SK-N-SH (cell line): ENCODE measurements at regions not wholly inside any gene's neighbourhood (a gene's known extent, or its start where the extent isn't known, plus 50 kb on each side); places are given as distances from the start of the nearest gene placed in this dataset.

Experiments used
- CTCF ChIA-PET: fragments of 300-600, 350-600 bp; formaldehyde crosslinking; extraction: SDS; loops from one replicate; lab custom pipeline; 2021; lab: Yijun Ruan, JAX
- POLR2A ChIA-PET: fragments of 350-600 bp; sonication (Branson Sonifier 250); formaldehyde crosslinking; extraction: SDS; loops from one replicate; lab custom pipeline; 2020; ENCODE audit warnings: antibody characterized with exemption, inconsistent platforms; lab: Yijun Ruan, JAX
- DNase-seq: peaks from one replicate; pipeline ENCODE4 v3.0.0; 2012
- H2AFZ ChIP-seq: fragments of 200-600 bp; sonication (generic); 2 replicates; pipeline ENCODE4 v1.8.1; 2016; ENCODE audit warnings: antibody characterized with exemption, mild to moderate bottlenecking, low read depth
- H3F3A ChIP-seq: fragments of 200-600 bp; sonication (generic); replicated peaks from 2 replicates; pipeline ENCODE3; 2016; ENCODE audit warnings: antibody characterized with exemption, mild to moderate bottlenecking; ENCODE audit not compliant: insufficient read depth
- H3K27ac ChIP-seq, 2 experiments: fragments of 200-500 bp in 1 of 2; fragments of 200-600 bp in 1 of 2; sonication (Bioruptor generic) in 1 of 2; sonication (generic), shearing (Covaris generic) in 1 of 2; 2 replicates each; pipeline versions ENCODE4 v1.5.1 to v1.6.1; 2014 to 2016; ENCODE audit warnings: low read depth in 2 of 2, inconsistent platforms in 1 of 2, low read length in 1 of 2, mild to moderate bottlenecking in 1 of 2, mixed read lengths in 1 of 2
- H3K27me3 ChIP-seq: fragments of 200-600 bp; sonication (generic), shearing (Covaris generic); 2 replicates; pipeline ENCODE4 v1.6.1; 2016; ENCODE audit warnings: mixed run types; ENCODE audit not compliant: insufficient read depth
- H3K36me3 ChIP-seq, 2 experiments: fragments of 200-500 bp in 1 of 2; fragments of 200-600 bp in 1 of 2; sonication (Bioruptor generic) in 1 of 2; sonication (generic) in 1 of 2; replicated peaks in 1 of 2; 2 replicates each; pipeline versions ENCODE3 to v1.5.1; 2014 to 2016; ENCODE audit warnings: low read length in 1 of 2, mild to moderate bottlenecking in 1 of 2; ENCODE audit not compliant: insufficient read depth in 2 of 2, control insufficient read depth in 1 of 2
- H3K4me1 ChIP-seq, 2 experiments: fragments of 200-500 bp in 1 of 2; fragments of 200-600 bp in 1 of 2; sonication (Bioruptor generic) in 1 of 2; sonication (generic), shearing (Covaris generic) in 1 of 2; 2 replicates each; pipeline versions ENCODE4 v1.5.1 to v1.6.1; 2014 to 2016; ENCODE audit warnings: low read depth in 1 of 2, low read length in 1 of 2, mixed run types in 1 of 2; ENCODE audit not compliant: insufficient read depth in 2 of 2, control insufficient read depth in 1 of 2
- H3K4me2 ChIP-seq: fragments of 200-600 bp; sonication (generic), shearing (Covaris generic); 2 replicates; pipeline ENCODE4 v1.6.1; 2017; ENCODE audit warnings: mixed run types
- H3K4me3 ChIP-seq, 2 experiments: fragments of 200-500 bp in 1 of 2; fragments of 200-600 bp in 1 of 2; sonication (Bioruptor generic) in 1 of 2; sonication (generic), shearing (Covaris generic) in 1 of 2; 2 replicates each; pipeline versions ENCODE4 v1.5.1 to v1.8.1; 2014 to 2016; ENCODE audit warnings: low read depth in 2 of 2, inconsistent platforms in 1 of 2, low read length in 1 of 2, mild to moderate bottlenecking in 1 of 2, mixed read lengths in 1 of 2, moderate library complexity in 1 of 2
- H3K79me2 ChIP-seq: fragments of 200-600 bp; sonication (generic); 2 replicates; pipeline ENCODE4 v1.8.1; 2017; ENCODE audit warnings: mild to moderate bottlenecking; ENCODE audit not compliant: insufficient read depth
- H3K9ac ChIP-seq: fragments of 200-600 bp; sonication (generic); 2 replicates; pipeline ENCODE4 v1.6.1; 2017; ENCODE audit warnings: mixed run types
- H3K9me2 ChIP-seq: fragments of 200-600 bp; sonication (generic); 2 replicates; pipeline ENCODE4 v1.6.1; 2017; ENCODE audit warnings: mixed run types
- H3K9me3 ChIP-seq: fragments of 200-600 bp; sonication (generic); 2 replicates; pipeline ENCODE4 v1.6.1; 2017; ENCODE audit warnings: mixed run types, mild to moderate bottlenecking, moderate library complexity
- H4K20me1 ChIP-seq: fragments of 200-600 bp; sonication (generic); 2 replicates; pipeline ENCODE4 v1.6.1; 2017; ENCODE audit warnings: mild to moderate bottlenecking, mixed run types; ENCODE audit not compliant: insufficient read depth
- CTCF ChIP-seq: fragments of 200-600 bp; sonication (generic); IDR thresholded peaks from 2 replicates; pipeline ENCODE4 v1.6.1; 2017; ENCODE audit warnings: antibody characterized with exemption, mild to moderate bottlenecking, moderate library complexity
- ELF1 ChIP-seq: IDR thresholded peaks from 2 replicates; pipeline ENCODE4 v1.4.0; 2012
- FOSL2 ChIP-seq: IDR thresholded peaks from 2 replicates; pipeline ENCODE4 v1.4.0; 2012; ENCODE audit warnings: low read depth, mild to moderate bottlenecking, moderate library complexity, borderline replicate concordance
- FOXM1 ChIP-seq: IDR thresholded peaks from 2 replicates; pipeline ENCODE4 v1.4.0; 2012; ENCODE audit warnings: low read depth, mild to moderate bottlenecking
- GABPA ChIP-seq: IDR thresholded peaks from 2 replicates; pipeline ENCODE4 v1.4.0; 2012; ENCODE audit warnings: low read depth, mild to moderate bottlenecking
- MAX ChIP-seq: IDR thresholded peaks from 2 replicates; pipeline ENCODE4 v1.4.0; 2012; ENCODE audit warnings: low read depth
- MXI1 ChIP-seq: IDR thresholded peaks from 2 replicates; pipeline ENCODE4 v1.6.1; 2012; ENCODE audit warnings: mild to moderate bottlenecking, low read depth, low read length, improper control_type of control experiment
- NRF1 ChIP-seq: IDR thresholded peaks from 2 replicates; pipeline ENCODE4 v1.6.1; 2012; ENCODE audit warnings: low read depth, mild to moderate bottlenecking, low read length
- POLR2AphosphoS5 ChIP-seq: IDR thresholded peaks from 2 replicates; pipeline ENCODE4 v1.6.1; 2012; ENCODE audit warnings: low read depth, low read length
- RAD21 ChIP-seq: IDR thresholded peaks from 2 replicates; pipeline ENCODE4 v1.6.1; 2012; ENCODE audit warnings: mild to moderate bottlenecking, low read length
- REST ChIP-seq: IDR thresholded peaks from 2 replicates; pipeline ENCODE4 v1.6.1; 2012; ENCODE audit warnings: mild to moderate bottlenecking, low read depth, low read length, moderate library complexity
- RFX5 ChIP-seq: IDR thresholded peaks from 2 replicates; pipeline ENCODE4 v1.6.1; 2012; ENCODE audit warnings: mild to moderate bottlenecking, improper control_type of control experiment, low read length
- SIN3A ChIP-seq: IDR thresholded peaks from 2 replicates; pipeline ENCODE4 v1.6.1; 2012; ENCODE audit warnings: low read depth, mild to moderate bottlenecking, low read length, moderate library complexity, borderline replicate concordance
- SMC3 ChIP-seq: IDR thresholded peaks from 2 replicates; pipeline ENCODE4 v1.6.1; 2012; ENCODE audit warnings: low read depth, low read length, improper control_type of control experiment
- TAF1 ChIP-seq: IDR thresholded peaks from 2 replicates; pipeline ENCODE4 v1.6.1; 2012; ENCODE audit warnings: low read depth, mild to moderate bottlenecking, low read length, moderate library complexity, borderline replicate concordance
- TCF12 ChIP-seq: IDR thresholded peaks from 2 replicates; pipeline ENCODE4 v1.4.0; 2012
- USF1 ChIP-seq: IDR thresholded peaks from 2 replicates; pipeline ENCODE4 v1.4.0; 2012; ENCODE audit warnings: low read depth, borderline replicate concordance
- USF2 ChIP-seq: fragments of 150-350 bp; IDR thresholded peaks from 2 replicates; pipeline ENCODE4 v1.6.1; 2017; ENCODE audit warnings: antibody characterized with exemption, low read length, low read depth, borderline replicate concordance
- YY1 ChIP-seq: IDR thresholded peaks from 2 replicates; pipeline ENCODE4 v1.4.0; 2012; ENCODE audit warnings: low read depth, mild to moderate bottlenecking
- WGBS: methylation state at CpG from one replicate; pipeline ENCODE4 v1.1.6; 2017; ENCODE audit warnings: low lambda C conversion rate; 5-methylcytosine and 5-hydroxymethylcytosine counted together

GRCh38 chrX:54639346-54640102 is 109.5 kb downstream of the GNL3L start:
- peak overlapping the region; percentile 81 for H3K9ac ChIP-seq
- H3K4me1 ChIP-seq: peaks cover 0 to 9% of the 10 kb centered on the region in 2 experiments; a peak in 2 of 4 replicates
- peak overlapping the region; percentile 59 to 66 for H3K4me3 ChIP-seq
- peaks cover 3% of the 10 kb centered on the region for H3F3A ChIP-seq
- ChIA-PET POLR2A (interaction anchor here (0.6 to 2.6 kb wide), 13 partner anchors 56 to 812 kb away, joined by 3 to 33 read pairs (median 4); partner anchors contain the start of genes APEX2, GNL3L, MAGED2 and MAGEH1), CTCF (interaction anchor here (0.6 to 2.5 kb wide), 9 partner anchors 11 to 370 kb away, joined by 3 to 14 read pairs (median 3); partner anchors contain the start of genes APEX2 and MAGED2)
- peak overlapping the region; percentile 95 to 96 for H3K27ac ChIP-seq
- H2AFZ ChIP-seq: peak overlapping the region; percentile 91
- no peaks in the 10 kb centered on the region for H3K36me3 ChIP-seq
- 2% methylated on average over 45 of the region's 47 CpGs for WGBS
- DNase-seq: peak; percentile 76
- no peaks in the 10 kb centered on the region for H3K9me2 ChIP-seq
- TF ChIP-seq TAF1: peak; percentile 35; the same call in 1 of the 2 replicates
- peak; percentile 22; the same call in 1 of the 2 replicates for TF ChIP-seq ELF1
- TF ChIP-seq CTCF: peak; percentile 81
- no peak for TF ChIP-seq MXI1
- TF ChIP-seq SIN3A: 0 out of 2 replicates have a peak, but pooled peaks have one; percentile 24
- TF ChIP-seq USF2: no peak
- TF ChIP-seq SMC3: peak; percentile 63
- peak; percentile 52; the same call in 1 of the 2 replicates for TF ChIP-seq YY1
- peak; percentile 71; the same call in 1 of the 2 replicates for TF ChIP-seq REST
- TF ChIP-seq FOXM1: 0 out of 2 replicates have a peak, but pooled peaks have one; percentile 19
- peak; percentile 38 for TF ChIP-seq MAX
- TF ChIP-seq TCF12: 0 out of 2 replicates have a peak, but pooled peaks have one; percentile 4
- TF ChIP-seq NRF1: peak; percentile 51
- TF ChIP-seq FOSL2: no peak
- TF ChIP-seq RFX5: peak; percentile 60; the same call in 1 of the 2 replicates
- no peak for TF ChIP-seq USF1
- TF ChIP-seq RAD21: peak; percentile 71
- 0 out of 2 replicates have a peak, but pooled peaks have one; percentile 27 for TF ChIP-seq GABPA
- peak; percentile 82 for TF ChIP-seq POLR2AphosphoS5
- TF ChIP-seq, all 33 proteins: peak for 15
- no peaks in the 10 kb centered on the region for H4K20me1 ChIP-seq
- no peaks in the 10 kb centered on the region for H3K27me3 ChIP-seq
- H3K4me2 ChIP-seq: peak overlapping the region; percentile 67
- no peaks in the 10 kb centered on the region for H3K9me3 ChIP-seq
- no peaks in the 10 kb centered on the region; the same call in 1 of the 2 replicates for H3K79me2 ChIP-seq
